GM23338 (cell line): ENCODE measurements at regions not wholly inside any gene's neighbourhood (a gene's known extent, or its start where the extent isn't known, plus 50 kb on each side); places are given as distances from the start of the nearest gene placed in this dataset.

Experiments used
- ATAC-seq: fragments of 200-7000 bp; cut with Tn5 transposase; 3 replicates; pipeline ENCODE4 v1.9.1; 2020
- DNase-seq: peaks from one replicate; pipeline ENCODE4 v3.0.0-alpha.2; 2015; ENCODE audit warnings: low spot score
- H2AFZ ChIP-seq: fragments of 200-600 bp; sonication (generic); 2 replicates; pipeline ENCODE4 v1.8.0; 2016; ENCODE audit warnings: antibody characterized with exemption, mild to moderate bottlenecking, moderate library complexity
- H3F3A ChIP-seq: fragments of 200-600 bp; sonication (generic); replicated peaks from 2 replicates; pipeline ENCODE4 v1.8.0; 2017; ENCODE audit warnings: antibody characterized with exemption, mixed run types, low read depth
- H3K27ac ChIP-seq: fragments of 200-600 bp; sonication (generic); 2 replicates; pipeline ENCODE4 v1.6.1; 2016; ENCODE audit warnings: low read depth
- H3K27me3 ChIP-seq: fragments of 200-600 bp; sonication (generic); 2 replicates; pipeline ENCODE4 v1.8.0; 2016; ENCODE audit warnings: mild to moderate bottlenecking, mixed run types, moderate library complexity; ENCODE audit not compliant: insufficient read depth
- H3K36me3 ChIP-seq: fragments of 200-600 bp; sonication (generic); 2 replicates; pipeline ENCODE4 v1.8.0; 2016; ENCODE audit warnings: mild to moderate bottlenecking; ENCODE audit not compliant: insufficient read depth
- H3K4me1 ChIP-seq: fragments of 200-600 bp; sonication (generic); 2 replicates; pipeline ENCODE4 v1.8.0; 2016; ENCODE audit warnings: mild to moderate bottlenecking, moderate library complexity; ENCODE audit not compliant: insufficient read depth
- H3K4me2 ChIP-seq: fragments of 200-600 bp; sonication (generic); 2 replicates; pipeline ENCODE4 v1.7.1; 2017; ENCODE audit warnings: mixed run types
- H3K4me3 ChIP-seq: fragments of 200-600 bp; sonication (generic); 2 replicates; pipeline ENCODE4 v1.6.1; 2016; ENCODE audit warnings: mixed run types
- H3K79me2 ChIP-seq: fragments of 200-600 bp; sonication (generic); replicated peaks from 2 replicates; pipeline ENCODE4 v1.8.0; 2017; ENCODE audit warnings: mild to moderate bottlenecking; ENCODE audit not compliant: insufficient read depth
- H3K9me2 ChIP-seq: fragments of 200-600 bp; sonication (generic); 2 replicates; pipeline ENCODE4 v1.8.0; 2017; ENCODE audit not compliant: insufficient read depth
- H4K20me1 ChIP-seq: fragments of 200-600 bp; sonication (generic); replicated peaks from 2 replicates; pipeline ENCODE4 v1.8.0; 2017; ENCODE audit warnings: mild to moderate bottlenecking; ENCODE audit not compliant: insufficient read depth
- H3K27ac Mint-ChIP-seq: 2 replicates; pipeline ENCODE4 v1.8.0; 2020; ENCODE audit warnings: inconsistent platforms, mild to moderate bottlenecking, moderate library complexity, mixed read lengths
- H3K27me3 Mint-ChIP-seq: 3 replicates; pipeline ENCODE4 v1.8.0; 2022; ENCODE audit warnings: low read depth, mild to moderate bottlenecking, moderate library complexity, mixed read lengths, inconsistent platforms; ENCODE audit not compliant: insufficient read depth, poor library complexity
- H3K36me3 Mint-ChIP-seq: 3 replicates; pipeline ENCODE4 v1.8.0; 2021; ENCODE audit warnings: low read depth, mild to moderate bottlenecking, inconsistent platforms, moderate library complexity, mixed read lengths
- H3K4me1 Mint-ChIP-seq: 3 replicates; pipeline ENCODE4 v1.8.0; 2020; ENCODE audit warnings: mild to moderate bottlenecking, inconsistent platforms, mixed read lengths
- H3K4me3 Mint-ChIP-seq: 3 replicates; pipeline ENCODE4 v1.8.0; 2021; ENCODE audit warnings: moderate library complexity, mild to moderate bottlenecking, inconsistent platforms, mixed read lengths
- H3K9me3 Mint-ChIP-seq: 3 replicates; pipeline ENCODE4 v1.8.0; 2020; ENCODE audit warnings: moderate library complexity, mild to moderate bottlenecking, inconsistent platforms, mixed read lengths
- CREB1 ChIP-seq: fragments of 250-450 bp; sonication (Bioruptor Pico); IDR thresholded peaks from 2 replicates; pipeline ENCODE4 v1.5.0; 2020; ENCODE audit warnings: low read depth, mild to moderate bottlenecking, moderate library complexity
- CTCF ChIP-seq, 2 experiments: fragments of 200-600 bp in 1 of 2; sonication (generic) in 1 of 2; conservative IDR thresholded peaks; 2 replicates each; pipeline versions ENCODE4 v1.5.1 to v1.6.1; 2016 to 2017; ENCODE audit warnings: antibody characterized with exemption in 2 of 2, low read depth in 2 of 2, mild to moderate bottlenecking in 2 of 2, moderate library complexity in 1 of 2
- EZH2 ChIP-seq: fragments of 200-600 bp; sonication (generic); IDR thresholded peaks from one replicate; pipeline ENCODE4 v1.8.0; 2017; ENCODE audit warnings: antibody characterized with exemption, mild to moderate bottlenecking, low read depth; ENCODE audit not compliant: unreplicated experiment
- EZH2phosphoT487 ChIP-seq: fragments of 200-600 bp; sonication (generic); IDR thresholded peaks from one replicate; pipeline ENCODE4 v1.8.1; 2018; ENCODE audit warnings: antibody characterized with exemption; ENCODE audit not compliant: unreplicated experiment
- JUNB ChIP-seq: IDR thresholded peaks from one replicate; pipeline ENCODE4 v1.6.1; 2016; ENCODE audit warnings: antibody characterized with exemption; ENCODE audit not compliant: unreplicated experiment
- NANOG ChIP-seq: IDR thresholded peaks from 2 replicates; pipeline ENCODE4 v1.6.1; 2016; ENCODE audit warnings: antibody characterized with exemption, borderline replicate concordance
- POLR2AphosphoS5 ChIP-seq: IDR thresholded peaks from 2 replicates; pipeline ENCODE4 v1.6.1; 2016; ENCODE audit warnings: antibody characterized with exemption, low read depth
- STAT1 ChIP-seq: IDR thresholded peaks from one replicate; pipeline ENCODE4 v1.6.1; 2016; ENCODE audit warnings: antibody characterized with exemption; ENCODE audit not compliant: unreplicated experiment
- ZNF114 ChIP-seq: fragments of 250-450 bp; sonication (Bioruptor Pico); IDR thresholded peaks from 2 replicates; pipeline ENCODE4 v1.5.0; 2020; ENCODE audit warnings: mild to moderate bottlenecking, moderate library complexity
- ZNF331 ChIP-seq: fragments of 250-450 bp; sonication (Bioruptor Pico); IDR thresholded peaks from 2 replicates; pipeline ENCODE4 v1.5.0; 2020; ENCODE audit warnings: low read depth, mild to moderate bottlenecking, moderate library complexity
- TF ChIP-seq, protein P1 (sequence below): IDR thresholded peaks from one replicate; pipeline ENCODE4 v1.6.1; 2018; ENCODE audit warnings: antibody characterized with exemption; ENCODE audit not compliant: unreplicated experiment
- TF ChIP-seq, protein P2 (sequence below): fragments of 250-450 bp; sonication (Bioruptor Pico); IDR thresholded peaks from 2 replicates; pipeline ENCODE4 v1.5.0; 2020; ENCODE audit warnings: mild to moderate bottlenecking, moderate library complexity
- TF ChIP-seq, protein P3 (sequence below): IDR thresholded peaks from 2 replicates; pipeline ENCODE4 v1.6.1; 2016; ENCODE audit warnings: antibody characterized with exemption

DNA sequence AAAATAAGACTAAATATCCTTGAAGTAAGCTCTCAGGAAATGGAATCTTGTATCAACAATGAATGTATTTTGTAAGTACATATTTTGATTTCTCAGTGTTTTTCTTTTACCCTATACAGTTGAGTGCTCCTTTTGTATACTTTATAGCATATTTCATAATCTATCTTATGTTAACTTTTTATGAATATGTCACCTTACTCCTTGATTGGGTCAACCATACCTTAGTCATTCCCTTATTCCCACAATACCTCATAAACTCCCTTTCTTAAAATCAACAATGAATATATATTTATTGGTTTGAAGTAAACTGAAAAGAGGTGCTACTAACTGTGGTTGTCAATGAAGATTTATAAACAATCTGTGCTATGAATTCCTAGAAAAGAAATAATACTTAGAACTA is 686.2 kb downstream of the METTL15 start:
- Mint-ChIP-seq H3K9me3 (peaks cover 27% of the 10 kb centered on the region), H3K4me1 (peaks cover 28% of the 10 kb centered on the region), H3K36me3 (peaks cover 36% of the 10 kb centered on the region), H3K27ac (peak overlapping the region; percentile 82), H3K27me3 (no peaks in the 10 kb centered on the region), H3K4me3 (no peak overlapping the region)
- peak overlapping the region; percentile 55; the same call in 1 of the 2 replicates for H3K4me2 ChIP-seq
- no peaks in the 10 kb centered on the region for H4K20me1 ChIP-seq
- H3F3A ChIP-seq = no peaks in the 10 kb centered on the region
- H3K9me2 ChIP-seq = peaks cover 17% of the 10 kb centered on the region
- H3K4me3 ChIP-seq = no peak overlapping the region
- no peak overlapping the region for H3K27ac ChIP-seq
- no peaks in the 10 kb centered on the region for H3K36me3 ChIP-seq
- DNase-seq (no peak), ATAC-seq (no peak)
- peaks cover 23% of the 10 kb centered on the region for H3K4me1 ChIP-seq
- H3K27me3 ChIP-seq = no peaks in the 10 kb centered on the region
- TF ChIP-seq JUNB = no peak
- TF ChIP-seq, protein P1, sequence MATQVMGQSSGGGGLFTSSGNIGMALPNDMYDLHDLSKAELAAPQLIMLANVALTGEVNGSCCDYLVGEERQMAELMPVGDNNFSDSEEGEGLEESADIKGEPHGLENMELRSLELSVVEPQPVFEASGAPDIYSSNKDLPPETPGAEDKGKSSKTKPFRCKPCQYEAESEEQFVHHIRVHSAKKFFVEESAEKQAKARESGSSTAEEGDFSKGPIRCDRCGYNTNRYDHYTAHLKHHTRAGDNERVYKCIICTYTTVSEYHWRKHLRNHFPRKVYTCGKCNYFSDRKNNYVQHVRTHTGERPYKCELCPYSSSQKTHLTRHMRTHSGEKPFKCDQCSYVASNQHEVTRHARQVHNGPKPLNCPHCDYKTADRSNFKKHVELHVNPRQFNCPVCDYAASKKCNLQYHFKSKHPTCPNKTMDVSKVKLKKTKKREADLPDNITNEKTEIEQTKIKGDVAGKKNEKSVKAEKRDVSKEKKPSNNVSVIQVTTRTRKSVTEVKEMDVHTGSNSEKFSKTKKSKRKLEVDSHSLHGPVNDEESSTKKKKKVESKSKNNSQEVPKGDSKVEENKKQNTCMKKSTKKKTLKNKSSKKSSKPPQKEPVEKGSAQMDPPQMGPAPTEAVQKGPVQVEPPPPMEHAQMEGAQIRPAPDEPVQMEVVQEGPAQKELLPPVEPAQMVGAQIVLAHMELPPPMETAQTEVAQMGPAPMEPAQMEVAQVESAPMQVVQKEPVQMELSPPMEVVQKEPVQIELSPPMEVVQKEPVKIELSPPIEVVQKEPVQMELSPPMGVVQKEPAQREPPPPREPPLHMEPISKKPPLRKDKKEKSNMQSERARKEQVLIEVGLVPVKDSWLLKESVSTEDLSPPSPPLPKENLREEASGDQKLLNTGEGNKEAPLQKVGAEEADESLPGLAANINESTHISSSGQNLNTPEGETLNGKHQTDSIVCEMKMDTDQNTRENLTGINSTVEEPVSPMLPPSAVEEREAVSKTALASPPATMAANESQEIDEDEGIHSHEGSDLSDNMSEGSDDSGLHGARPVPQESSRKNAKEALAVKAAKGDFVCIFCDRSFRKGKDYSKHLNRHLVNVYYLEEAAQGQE = no peak
- TF ChIP-seq EZH2 = no peak
- no peak for TF ChIP-seq POLR2AphosphoS5
- TF ChIP-seq CTCF (conservative IDR thresholded peaks at IDR 0.05; ENCODE audit: low read depth in 2 of 2) = no peak
- no peak for TF ChIP-seq STAT1
- TF ChIP-seq, protein P2, sequence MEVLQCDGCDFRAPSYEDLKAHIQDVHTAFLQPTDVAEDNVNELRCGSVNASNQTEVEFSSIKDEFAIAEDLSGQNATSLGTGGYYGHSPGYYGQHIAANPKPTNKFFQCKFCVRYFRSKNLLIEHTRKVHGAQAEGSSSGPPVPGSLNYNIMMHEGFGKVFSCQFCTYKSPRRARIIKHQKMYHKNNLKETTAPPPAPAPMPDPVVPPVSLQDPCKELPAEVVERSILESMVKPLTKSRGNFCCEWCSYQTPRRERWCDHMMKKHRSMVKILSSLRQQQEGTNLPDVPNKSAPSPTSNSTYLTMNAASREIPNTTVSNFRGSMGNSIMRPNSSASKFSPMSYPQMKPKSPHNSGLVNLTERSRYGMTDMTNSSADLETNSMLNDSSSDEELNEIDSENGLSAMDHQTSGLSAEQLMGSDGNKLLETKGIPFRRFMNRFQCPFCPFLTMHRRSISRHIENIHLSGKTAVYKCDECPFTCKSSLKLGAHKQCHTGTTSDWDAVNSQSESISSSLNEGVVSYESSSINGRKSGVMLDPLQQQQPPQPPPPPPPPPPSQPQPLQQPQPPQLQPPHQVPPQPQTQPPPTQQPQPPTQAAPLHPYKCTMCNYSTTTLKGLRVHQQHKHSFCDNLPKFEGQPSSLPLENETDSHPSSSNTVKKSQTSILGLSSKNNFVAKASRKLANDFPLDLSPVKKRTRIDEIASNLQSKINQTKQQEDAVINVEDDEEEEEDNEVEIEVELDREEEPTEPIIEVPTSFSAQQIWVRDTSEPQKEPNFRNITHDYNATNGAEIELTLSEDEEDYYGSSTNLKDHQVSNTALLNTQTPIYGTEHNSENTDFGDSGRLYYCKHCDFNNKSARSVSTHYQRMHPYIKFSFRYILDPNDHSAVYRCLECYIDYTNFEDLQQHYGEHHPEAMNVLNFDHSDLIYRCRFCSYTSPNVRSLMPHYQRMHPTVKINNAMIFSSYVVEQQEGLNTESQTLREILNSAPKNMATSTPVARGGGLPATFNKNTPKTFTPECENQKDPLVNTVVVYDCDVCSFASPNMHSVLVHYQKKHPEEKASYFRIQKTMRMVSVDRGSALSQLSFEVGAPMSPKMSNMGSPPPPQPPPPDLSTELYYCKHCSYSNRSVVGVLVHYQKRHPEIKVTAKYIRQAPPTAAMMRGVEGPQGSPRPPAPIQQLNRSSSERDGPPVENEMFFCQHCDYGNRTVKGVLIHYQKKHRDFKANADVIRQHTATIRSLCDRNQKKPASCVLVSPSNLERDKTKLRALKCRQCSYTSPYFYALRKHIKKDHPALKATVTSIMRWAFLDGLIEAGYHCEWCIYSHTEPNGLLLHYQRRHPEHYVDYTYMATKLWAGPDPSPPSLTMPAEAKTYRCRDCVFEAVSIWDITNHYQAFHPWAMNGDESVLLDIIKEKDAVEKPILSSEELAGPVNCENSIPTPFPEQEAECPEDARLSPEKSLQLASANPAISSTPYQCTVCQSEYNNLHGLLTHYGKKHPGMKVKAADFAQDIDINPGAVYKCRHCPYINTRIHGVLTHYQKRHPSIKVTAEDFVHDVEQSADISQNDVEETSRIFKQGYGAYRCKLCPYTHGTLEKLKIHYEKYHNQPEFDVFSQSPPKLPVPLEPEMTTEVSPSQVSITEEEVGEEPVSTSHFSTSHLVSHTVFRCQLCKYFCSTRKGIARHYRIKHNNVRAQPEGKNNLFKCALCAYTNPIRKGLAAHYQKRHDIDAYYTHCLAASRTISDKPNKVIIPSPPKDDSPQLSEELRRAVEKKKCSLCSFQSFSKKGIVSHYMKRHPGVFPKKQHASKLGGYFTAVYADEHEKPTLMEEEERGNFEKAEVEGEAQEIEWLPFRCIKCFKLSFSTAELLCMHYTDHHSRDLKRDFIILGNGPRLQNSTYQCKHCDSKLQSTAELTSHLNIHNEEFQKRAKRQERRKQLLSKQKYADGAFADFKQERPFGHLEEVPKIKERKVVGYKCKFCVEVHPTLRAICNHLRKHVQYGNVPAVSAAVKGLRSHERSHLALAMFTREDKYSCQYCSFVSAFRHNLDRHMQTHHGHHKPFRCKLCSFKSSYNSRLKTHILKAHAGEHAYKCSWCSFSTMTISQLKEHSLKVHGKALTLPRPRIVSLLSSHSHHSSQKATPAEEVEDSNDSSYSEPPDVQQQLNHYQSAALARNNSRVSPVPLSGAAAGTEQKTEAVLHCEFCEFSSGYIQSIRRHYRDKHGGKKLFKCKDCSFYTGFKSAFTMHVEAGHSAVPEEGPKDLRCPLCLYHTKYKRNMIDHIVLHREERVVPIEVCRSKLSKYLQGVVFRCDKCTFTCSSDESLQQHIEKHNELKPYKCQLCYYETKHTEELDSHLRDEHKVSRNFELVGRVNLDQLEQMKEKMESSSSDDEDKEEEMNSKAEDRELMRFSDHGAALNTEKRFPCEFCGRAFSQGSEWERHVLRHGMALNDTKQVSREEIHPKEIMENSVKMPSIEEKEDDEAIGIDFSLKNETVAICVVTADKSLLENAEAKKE (CRISPR knock-in tag) = no peak
- no peak for TF ChIP-seq EZH2phosphoT487
- TF ChIP-seq, protein P3, sequence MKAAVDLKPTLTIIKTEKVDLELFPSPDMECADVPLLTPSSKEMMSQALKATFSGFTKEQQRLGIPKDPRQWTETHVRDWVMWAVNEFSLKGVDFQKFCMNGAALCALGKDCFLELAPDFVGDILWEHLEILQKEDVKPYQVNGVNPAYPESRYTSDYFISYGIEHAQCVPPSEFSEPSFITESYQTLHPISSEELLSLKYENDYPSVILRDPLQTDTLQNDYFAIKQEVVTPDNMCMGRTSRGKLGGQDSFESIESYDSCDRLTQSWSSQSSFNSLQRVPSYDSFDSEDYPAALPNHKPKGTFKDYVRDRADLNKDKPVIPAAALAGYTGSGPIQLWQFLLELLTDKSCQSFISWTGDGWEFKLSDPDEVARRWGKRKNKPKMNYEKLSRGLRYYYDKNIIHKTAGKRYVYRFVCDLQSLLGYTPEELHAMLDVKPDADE = no peak
- no peak for TF ChIP-seq ZNF114 (CRISPR knock-in tag)
- no peak for TF ChIP-seq NANOG
- no peak for TF ChIP-seq CREB1 (CRISPR knock-in tag)
- no peak for TF ChIP-seq ZNF331 (CRISPR knock-in tag)
- no peaks in the 10 kb centered on the region for H3K79me2 ChIP-seq
- no peak overlapping the region for H2AFZ ChIP-seq
